ENCODE measurements at regions not wholly inside any gene's neighbourhood (a gene's known extent, or its start where the extent isn't known, plus 50 kb on each side); places are given as distances from the start of the nearest gene placed in this dataset.
"Not testable (repeated sequence)": the region's sequence is repeated elsewhere in the genome, so short reads cannot be mapped to it uniquely, and the experiment has no call there.

DNA sequence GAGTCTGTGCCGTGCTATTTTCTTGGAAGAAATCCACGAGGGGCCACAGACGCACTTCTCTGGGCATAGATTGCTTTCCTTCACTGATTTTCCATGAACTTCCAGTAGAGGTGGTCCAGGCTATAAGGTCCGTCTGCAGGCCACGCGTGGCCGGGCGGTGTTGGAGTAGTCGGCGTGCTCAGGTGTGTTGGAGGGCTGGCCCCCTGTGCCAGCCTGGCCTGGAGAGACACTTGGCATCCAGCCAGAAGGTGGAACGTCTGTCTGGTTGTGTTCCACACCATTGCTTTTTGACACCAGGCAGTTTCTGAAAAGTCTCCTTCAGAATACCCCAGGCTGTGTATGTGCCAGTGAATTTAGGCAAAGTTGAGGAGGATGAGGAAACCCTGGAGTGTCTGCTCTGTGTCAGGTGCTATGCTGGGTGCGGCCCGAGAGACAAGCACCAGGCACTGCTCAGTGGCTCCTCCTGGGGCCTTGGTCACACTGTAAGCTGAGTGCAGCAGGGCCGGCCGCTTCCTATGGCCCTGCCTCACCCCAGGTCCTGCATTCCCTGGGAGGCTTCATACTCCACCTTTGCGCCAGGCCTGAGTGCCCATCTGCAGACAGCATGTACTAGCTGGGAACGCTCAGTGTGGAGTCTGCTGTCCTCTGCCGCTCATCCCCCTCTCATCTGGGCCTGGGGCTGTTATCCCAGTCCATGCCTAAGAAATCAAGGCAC is 52.1 kb upstream of the TAMM41 start:
- no peak for DNase-seq (ENCODE audit: low spot score)
- Histone ChIP-seq H2AFZ (no peak overlapping the region), H3K9me2 (ENCODE audit: insufficient read depth) (no peaks in the 10 kb centered on the region), H3K27ac (ENCODE audit: low read depth) (no peak overlapping the region), H3K4me3 (no peak overlapping the region), H4K20me1 (replicated peaks; ENCODE audit: insufficient read depth) (no peaks in the 10 kb centered on the region), H3K27me3 (ENCODE audit: insufficient read depth) (no peaks in the 10 kb centered on the region), H3K4me2 (no peak overlapping the region), H3F3A (replicated peaks; ENCODE audit: low read depth) (no peaks in the 10 kb centered on the region), H3K36me3 (ENCODE audit: insufficient read depth) (no peaks in the 10 kb centered on the region), H3K79me2 (replicated peaks; ENCODE audit: insufficient read depth) (no peaks in the 10 kb centered on the region), H3K4me1 (ENCODE audit: insufficient read depth) (no peaks in the 10 kb centered on the region)
- TF ChIP-seq POLR2AphosphoS5 (IDR thresholded peaks at IDR 0.05; ENCODE audit: low read depth), result no peak
- TF ChIP-seq, protein P1, sequence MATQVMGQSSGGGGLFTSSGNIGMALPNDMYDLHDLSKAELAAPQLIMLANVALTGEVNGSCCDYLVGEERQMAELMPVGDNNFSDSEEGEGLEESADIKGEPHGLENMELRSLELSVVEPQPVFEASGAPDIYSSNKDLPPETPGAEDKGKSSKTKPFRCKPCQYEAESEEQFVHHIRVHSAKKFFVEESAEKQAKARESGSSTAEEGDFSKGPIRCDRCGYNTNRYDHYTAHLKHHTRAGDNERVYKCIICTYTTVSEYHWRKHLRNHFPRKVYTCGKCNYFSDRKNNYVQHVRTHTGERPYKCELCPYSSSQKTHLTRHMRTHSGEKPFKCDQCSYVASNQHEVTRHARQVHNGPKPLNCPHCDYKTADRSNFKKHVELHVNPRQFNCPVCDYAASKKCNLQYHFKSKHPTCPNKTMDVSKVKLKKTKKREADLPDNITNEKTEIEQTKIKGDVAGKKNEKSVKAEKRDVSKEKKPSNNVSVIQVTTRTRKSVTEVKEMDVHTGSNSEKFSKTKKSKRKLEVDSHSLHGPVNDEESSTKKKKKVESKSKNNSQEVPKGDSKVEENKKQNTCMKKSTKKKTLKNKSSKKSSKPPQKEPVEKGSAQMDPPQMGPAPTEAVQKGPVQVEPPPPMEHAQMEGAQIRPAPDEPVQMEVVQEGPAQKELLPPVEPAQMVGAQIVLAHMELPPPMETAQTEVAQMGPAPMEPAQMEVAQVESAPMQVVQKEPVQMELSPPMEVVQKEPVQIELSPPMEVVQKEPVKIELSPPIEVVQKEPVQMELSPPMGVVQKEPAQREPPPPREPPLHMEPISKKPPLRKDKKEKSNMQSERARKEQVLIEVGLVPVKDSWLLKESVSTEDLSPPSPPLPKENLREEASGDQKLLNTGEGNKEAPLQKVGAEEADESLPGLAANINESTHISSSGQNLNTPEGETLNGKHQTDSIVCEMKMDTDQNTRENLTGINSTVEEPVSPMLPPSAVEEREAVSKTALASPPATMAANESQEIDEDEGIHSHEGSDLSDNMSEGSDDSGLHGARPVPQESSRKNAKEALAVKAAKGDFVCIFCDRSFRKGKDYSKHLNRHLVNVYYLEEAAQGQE (IDR thresholded peaks at IDR 0.05; ENCODE audit: unreplicated experiment), result no peak
- TF ChIP-seq ZNF114 (CRISPR knock-in tag; IDR thresholded peaks at IDR 0.05), result no peak
- H3K36me3 Mint-ChIP-seq (ENCODE audit: low read depth), result no peaks in the 10 kb centered on the region
- H3K27me3 Mint-ChIP-seq (ENCODE audit: insufficient read depth, low read depth, poor library complexity), result peaks cover 5% of the 10 kb centered on the region
- peak; percentile 87 for ATAC-seq
- no peaks in the 10 kb centered on the region for H3K9me3 Mint-ChIP-seq
- no peak overlapping the region for H3K27ac Mint-ChIP-seq
- H3K4me1 Mint-ChIP-seq, result no peaks in the 10 kb centered on the region
- H3K4me3 Mint-ChIP-seq, result no peak overlapping the region

DNA sequence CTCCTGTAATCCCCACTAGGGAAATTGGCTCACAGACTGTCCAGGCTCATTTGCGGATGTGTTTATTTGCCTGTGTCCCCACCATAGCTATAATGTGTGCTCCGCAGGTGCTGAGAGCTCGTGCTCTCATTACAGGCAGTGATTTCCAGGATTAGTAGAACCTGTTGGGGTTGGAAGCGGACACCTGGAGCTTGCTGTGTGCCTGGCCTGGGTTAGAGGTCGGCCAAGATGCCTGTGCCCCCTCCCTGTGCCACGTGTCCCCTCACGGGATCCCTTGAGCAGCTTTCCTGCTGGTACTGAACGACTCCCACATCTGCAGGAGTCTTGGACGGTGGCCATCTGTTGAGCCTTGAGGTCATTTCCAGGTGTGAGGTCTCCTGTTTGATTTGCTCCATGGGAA is 52.7 kb upstream of the TAMM41 start:
- not testable (repeated sequence) for H3K4me3 Mint-ChIP-seq; H3F3A ChIP-seq (replicated peaks; ENCODE audit: low read depth); H3K27ac ChIP-seq (ENCODE audit: low read depth); H3K36me3 Mint-ChIP-seq (ENCODE audit: low read depth); H3K27ac Mint-ChIP-seq; H4K20me1 ChIP-seq (replicated peaks; ENCODE audit: insufficient read depth); H3K27me3 Mint-ChIP-seq (ENCODE audit: insufficient read depth, low read depth, poor library complexity); DNase-seq (ENCODE audit: low spot score); H3K4me1 ChIP-seq (ENCODE audit: insufficient read depth); H3K9me2 ChIP-seq (ENCODE audit: insufficient read depth); H2AFZ ChIP-seq; H3K4me2 ChIP-seq; ATAC-seq; H3K9me3 Mint-ChIP-seq; H3K79me2 ChIP-seq (replicated peaks; ENCODE audit: insufficient read depth); H3K4me3 ChIP-seq; H3K4me1 Mint-ChIP-seq; H3K27me3 ChIP-seq (ENCODE audit: insufficient read depth); H3K36me3 ChIP-seq (ENCODE audit: insufficient read depth)

GRCh38 chr3:11899826-11900225 is 53.1 kb upstream of the TAMM41 start:
- H3K9me2 ChIP-seq (ENCODE audit: insufficient read depth), result no peaks in the 10 kb centered on the region
- H3K9me3 Mint-ChIP-seq, result no peaks in the 10 kb centered on the region
- no peak overlapping the region for H3K4me3 Mint-ChIP-seq
- no peaks in the 10 kb centered on the region for H3F3A ChIP-seq (replicated peaks; ENCODE audit: low read depth)
- H3K36me3 ChIP-seq (ENCODE audit: insufficient read depth), result no peaks in the 10 kb centered on the region
- H3K4me1 ChIP-seq (ENCODE audit: insufficient read depth), result no peaks in the 10 kb centered on the region
- no peak for DNase-seq (ENCODE audit: low spot score)
- no peaks in the 10 kb centered on the region for H3K79me2 ChIP-seq (replicated peaks; ENCODE audit: insufficient read depth)
- H4K20me1 ChIP-seq (replicated peaks; ENCODE audit: insufficient read depth), result no peaks in the 10 kb centered on the region
- H3K4me2 ChIP-seq, result no peak overlapping the region
- no peaks in the 10 kb centered on the region for H3K36me3 Mint-ChIP-seq (ENCODE audit: low read depth)
- H3K27ac ChIP-seq (ENCODE audit: low read depth), result no peak overlapping the region
- no peaks in the 10 kb centered on the region for H3K27me3 ChIP-seq (ENCODE audit: insufficient read depth)
- no peak overlapping the region for H3K27ac Mint-ChIP-seq
- H3K27me3 Mint-ChIP-seq (ENCODE audit: insufficient read depth, low read depth, poor library complexity), result peaks cover 5% of the 10 kb centered on the region
- no peaks in the 10 kb centered on the region for H3K4me1 Mint-ChIP-seq
- H2AFZ ChIP-seq, result no peak overlapping the region
- no peak for ATAC-seq
- H3K4me3 ChIP-seq, result no peak overlapping the region
- TF ChIP-seq ZNF331 (CRISPR knock-in tag; IDR thresholded peaks at IDR 0.05; ENCODE audit: low read depth) (no peak), ZNF114 (CRISPR knock-in tag; IDR thresholded peaks at IDR 0.05) (no peak), CREB1 (CRISPR knock-in tag; IDR thresholded peaks at IDR 0.05; ENCODE audit: low read depth) (no peak), STAT1 (IDR thresholded peaks at IDR 0.05; ENCODE audit: unreplicated experiment) (no peak), EZH2 (IDR thresholded peaks at IDR 0.05; ENCODE audit: low read depth, unreplicated experiment) (no peak), EZH2phosphoT487 (IDR thresholded peaks at IDR 0.05; ENCODE audit: unreplicated experiment) (no peak), POLR2AphosphoS5 (IDR thresholded peaks at IDR 0.05; ENCODE audit: low read depth) (no peak), CTCF (conservative IDR thresholded peaks at IDR 0.05; ENCODE audit: low read depth in 2 of 2) (no peak), NANOG (IDR thresholded peaks at IDR 0.05; ENCODE audit: borderline replicate concordance) (no peak)
- TF ChIP-seq, protein P2, sequence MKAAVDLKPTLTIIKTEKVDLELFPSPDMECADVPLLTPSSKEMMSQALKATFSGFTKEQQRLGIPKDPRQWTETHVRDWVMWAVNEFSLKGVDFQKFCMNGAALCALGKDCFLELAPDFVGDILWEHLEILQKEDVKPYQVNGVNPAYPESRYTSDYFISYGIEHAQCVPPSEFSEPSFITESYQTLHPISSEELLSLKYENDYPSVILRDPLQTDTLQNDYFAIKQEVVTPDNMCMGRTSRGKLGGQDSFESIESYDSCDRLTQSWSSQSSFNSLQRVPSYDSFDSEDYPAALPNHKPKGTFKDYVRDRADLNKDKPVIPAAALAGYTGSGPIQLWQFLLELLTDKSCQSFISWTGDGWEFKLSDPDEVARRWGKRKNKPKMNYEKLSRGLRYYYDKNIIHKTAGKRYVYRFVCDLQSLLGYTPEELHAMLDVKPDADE (IDR thresholded peaks at IDR 0.05), result no peak
